ENCODE measurements at regions not wholly inside any gene's neighbourhood (a gene's known extent, or its start where the extent isn't known, plus 50 kb on each side); places are given as distances from the start of the nearest gene placed in this dataset.

DNA sequence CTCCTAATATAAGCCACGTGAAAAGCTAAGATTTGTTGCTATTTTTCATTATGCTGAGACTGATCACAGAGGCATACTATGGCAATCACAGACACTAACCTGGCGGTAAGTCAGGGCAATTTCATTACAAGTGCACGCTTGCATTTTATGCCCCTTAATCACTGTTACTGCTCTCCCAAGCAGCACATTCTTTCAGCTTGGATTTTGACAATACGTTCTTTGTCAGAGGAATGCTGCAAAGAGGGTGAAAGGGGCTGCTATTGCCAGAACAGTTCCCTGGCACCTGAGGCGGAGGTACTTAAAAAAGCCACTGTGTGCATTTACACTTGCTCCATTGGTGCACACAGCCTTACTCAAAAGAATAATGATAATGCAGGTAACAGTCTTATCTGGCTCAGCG lies 346.6 kb downstream of the RFC3 start:
- TF ChIP-seq POLR2A (IDR thresholded peaks at IDR 0.05; ENCODE audit: borderline replicate concordance, extremely low read depth, insufficient read depth, insufficient read length) (no peak), EZH2phosphoT487 (IDR thresholded peaks at IDR 0.05; ENCODE audit: borderline replicate concordance) (no peak), SIN3A (IDR thresholded peaks at IDR 0.05; ENCODE audit: low read depth) (no peak), RAD21 (IDR thresholded peaks at IDR 0.05; ENCODE audit: low read depth) (no peak), POLR2AphosphoS5 (IDR thresholded peaks at IDR 0.05; ENCODE audit: low read depth, low read length) (no peak), SRF (IDR thresholded peaks at IDR 0.05; ENCODE audit: low read depth) (no peak), EZH2 (IDR thresholded peaks at IDR 0.05) (no peak), YY1 (IDR thresholded peaks at IDR 0.05; ENCODE audit: extremely low read depth, insufficient replicate concordance, low read depth, low read length) (no peak)
- TF ChIP-seq, protein P1, sequence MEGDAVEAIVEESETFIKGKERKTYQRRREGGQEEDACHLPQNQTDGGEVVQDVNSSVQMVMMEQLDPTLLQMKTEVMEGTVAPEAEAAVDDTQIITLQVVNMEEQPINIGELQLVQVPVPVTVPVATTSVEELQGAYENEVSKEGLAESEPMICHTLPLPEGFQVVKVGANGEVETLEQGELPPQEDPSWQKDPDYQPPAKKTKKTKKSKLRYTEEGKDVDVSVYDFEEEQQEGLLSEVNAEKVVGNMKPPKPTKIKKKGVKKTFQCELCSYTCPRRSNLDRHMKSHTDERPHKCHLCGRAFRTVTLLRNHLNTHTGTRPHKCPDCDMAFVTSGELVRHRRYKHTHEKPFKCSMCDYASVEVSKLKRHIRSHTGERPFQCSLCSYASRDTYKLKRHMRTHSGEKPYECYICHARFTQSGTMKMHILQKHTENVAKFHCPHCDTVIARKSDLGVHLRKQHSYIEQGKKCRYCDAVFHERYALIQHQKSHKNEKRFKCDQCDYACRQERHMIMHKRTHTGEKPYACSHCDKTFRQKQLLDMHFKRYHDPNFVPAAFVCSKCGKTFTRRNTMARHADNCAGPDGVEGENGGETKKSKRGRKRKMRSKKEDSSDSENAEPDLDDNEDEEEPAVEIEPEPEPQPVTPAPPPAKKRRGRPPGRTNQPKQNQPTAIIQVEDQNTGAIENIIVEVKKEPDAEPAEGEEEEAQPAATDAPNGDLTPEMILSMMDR (IDR thresholded peaks at IDR 0.05 in 2 of 3, conservative IDR thresholded peaks at IDR 0.05 in 1 of 3; ENCODE audit: borderline replicate concordance in 1 of 3, insufficient read depth in 1 of 3, low read depth in 2 of 3, low read length in 2 of 3) = no peak
- TF ChIP-seq, protein P2, sequence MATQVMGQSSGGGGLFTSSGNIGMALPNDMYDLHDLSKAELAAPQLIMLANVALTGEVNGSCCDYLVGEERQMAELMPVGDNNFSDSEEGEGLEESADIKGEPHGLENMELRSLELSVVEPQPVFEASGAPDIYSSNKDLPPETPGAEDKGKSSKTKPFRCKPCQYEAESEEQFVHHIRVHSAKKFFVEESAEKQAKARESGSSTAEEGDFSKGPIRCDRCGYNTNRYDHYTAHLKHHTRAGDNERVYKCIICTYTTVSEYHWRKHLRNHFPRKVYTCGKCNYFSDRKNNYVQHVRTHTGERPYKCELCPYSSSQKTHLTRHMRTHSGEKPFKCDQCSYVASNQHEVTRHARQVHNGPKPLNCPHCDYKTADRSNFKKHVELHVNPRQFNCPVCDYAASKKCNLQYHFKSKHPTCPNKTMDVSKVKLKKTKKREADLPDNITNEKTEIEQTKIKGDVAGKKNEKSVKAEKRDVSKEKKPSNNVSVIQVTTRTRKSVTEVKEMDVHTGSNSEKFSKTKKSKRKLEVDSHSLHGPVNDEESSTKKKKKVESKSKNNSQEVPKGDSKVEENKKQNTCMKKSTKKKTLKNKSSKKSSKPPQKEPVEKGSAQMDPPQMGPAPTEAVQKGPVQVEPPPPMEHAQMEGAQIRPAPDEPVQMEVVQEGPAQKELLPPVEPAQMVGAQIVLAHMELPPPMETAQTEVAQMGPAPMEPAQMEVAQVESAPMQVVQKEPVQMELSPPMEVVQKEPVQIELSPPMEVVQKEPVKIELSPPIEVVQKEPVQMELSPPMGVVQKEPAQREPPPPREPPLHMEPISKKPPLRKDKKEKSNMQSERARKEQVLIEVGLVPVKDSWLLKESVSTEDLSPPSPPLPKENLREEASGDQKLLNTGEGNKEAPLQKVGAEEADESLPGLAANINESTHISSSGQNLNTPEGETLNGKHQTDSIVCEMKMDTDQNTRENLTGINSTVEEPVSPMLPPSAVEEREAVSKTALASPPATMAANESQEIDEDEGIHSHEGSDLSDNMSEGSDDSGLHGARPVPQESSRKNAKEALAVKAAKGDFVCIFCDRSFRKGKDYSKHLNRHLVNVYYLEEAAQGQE (IDR thresholded peaks at IDR 0.05; ENCODE audit: low read depth) = no peak
- TF ChIP-seq, protein P3, sequence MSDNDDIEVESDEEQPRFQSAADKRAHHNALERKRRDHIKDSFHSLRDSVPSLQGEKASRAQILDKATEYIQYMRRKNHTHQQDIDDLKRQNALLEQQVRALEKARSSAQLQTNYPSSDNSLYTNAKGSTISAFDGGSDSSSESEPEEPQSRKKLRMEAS (IDR thresholded peaks at IDR 0.05) = no peak
